ENCODE measurements at regions not wholly inside any gene's neighbourhood (a gene's known extent, or its start where the extent isn't known, plus 50 kb on each side); places are given as distances from the start of the nearest gene placed in this dataset.

DNA sequence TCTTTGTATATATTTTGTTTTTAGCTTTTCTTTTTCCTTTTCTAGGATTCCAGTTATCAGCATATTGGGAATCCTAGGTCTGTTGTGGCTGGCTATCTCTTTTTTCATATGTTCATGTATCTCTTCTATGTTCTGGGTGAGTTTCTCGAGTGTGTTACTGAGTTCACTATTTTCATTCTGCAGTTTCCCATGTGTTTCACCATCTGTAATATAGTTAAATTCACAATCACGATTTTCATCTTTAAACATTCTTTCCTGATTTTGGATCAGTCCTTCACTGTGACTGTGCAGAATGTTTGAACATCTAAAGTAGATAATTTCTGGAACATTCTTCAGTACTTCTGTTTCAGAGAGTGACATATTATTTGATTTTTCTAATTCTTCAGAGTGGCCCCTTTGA is 862.1 kb downstream of the OLFM4 start:
- TF ChIP-seq, protein P1, sequence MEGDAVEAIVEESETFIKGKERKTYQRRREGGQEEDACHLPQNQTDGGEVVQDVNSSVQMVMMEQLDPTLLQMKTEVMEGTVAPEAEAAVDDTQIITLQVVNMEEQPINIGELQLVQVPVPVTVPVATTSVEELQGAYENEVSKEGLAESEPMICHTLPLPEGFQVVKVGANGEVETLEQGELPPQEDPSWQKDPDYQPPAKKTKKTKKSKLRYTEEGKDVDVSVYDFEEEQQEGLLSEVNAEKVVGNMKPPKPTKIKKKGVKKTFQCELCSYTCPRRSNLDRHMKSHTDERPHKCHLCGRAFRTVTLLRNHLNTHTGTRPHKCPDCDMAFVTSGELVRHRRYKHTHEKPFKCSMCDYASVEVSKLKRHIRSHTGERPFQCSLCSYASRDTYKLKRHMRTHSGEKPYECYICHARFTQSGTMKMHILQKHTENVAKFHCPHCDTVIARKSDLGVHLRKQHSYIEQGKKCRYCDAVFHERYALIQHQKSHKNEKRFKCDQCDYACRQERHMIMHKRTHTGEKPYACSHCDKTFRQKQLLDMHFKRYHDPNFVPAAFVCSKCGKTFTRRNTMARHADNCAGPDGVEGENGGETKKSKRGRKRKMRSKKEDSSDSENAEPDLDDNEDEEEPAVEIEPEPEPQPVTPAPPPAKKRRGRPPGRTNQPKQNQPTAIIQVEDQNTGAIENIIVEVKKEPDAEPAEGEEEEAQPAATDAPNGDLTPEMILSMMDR (IDR thresholded peaks at IDR 0.05; ENCODE audit: unreplicated experiment), result no peak
- Mint-ChIP-seq H3K27me3 (no peaks in the 10 kb centered on the region), H3K4me3 (ENCODE audit: low read depth) (no peak overlapping the region), H3K4me1 (ENCODE audit: low read depth) (no peaks in the 10 kb centered on the region), H3K36me3 (ENCODE audit: insufficient read depth) (no peaks in the 10 kb centered on the region), H3K27ac (no peak overlapping the region), H3K9me3 (ENCODE audit: low read depth) (no peaks in the 10 kb centered on the region)
- no peak for DNase-seq (ENCODE audit: low spot score, unreplicated experiment)

DNA sequence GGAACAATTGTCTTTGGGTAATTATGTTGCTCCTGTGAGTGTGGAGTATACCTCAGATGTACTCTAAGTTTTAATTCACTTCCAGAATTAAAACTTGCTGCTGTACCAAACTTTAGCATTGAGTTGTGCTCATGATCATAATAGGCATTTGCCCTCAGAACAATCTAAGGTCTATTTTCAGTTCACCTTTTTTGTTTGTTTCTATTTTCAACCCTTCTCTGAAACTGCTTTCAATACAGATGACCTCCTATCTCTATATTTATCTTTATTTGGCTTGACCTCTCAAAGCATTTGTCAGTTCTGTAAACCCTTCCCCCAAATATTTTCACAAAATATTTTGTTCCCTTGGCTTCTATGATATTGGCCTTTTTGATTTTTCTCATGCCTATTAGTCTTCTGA is 873.0 kb downstream of the OLFM4 start:
- TF ChIP-seq, protein P1 (IDR thresholded peaks at IDR 0.05; ENCODE audit: unreplicated experiment), result no peak
- peaks cover 4% of the 10 kb centered on the region for H3K9me3 Mint-ChIP-seq (ENCODE audit: low read depth)

DNA sequence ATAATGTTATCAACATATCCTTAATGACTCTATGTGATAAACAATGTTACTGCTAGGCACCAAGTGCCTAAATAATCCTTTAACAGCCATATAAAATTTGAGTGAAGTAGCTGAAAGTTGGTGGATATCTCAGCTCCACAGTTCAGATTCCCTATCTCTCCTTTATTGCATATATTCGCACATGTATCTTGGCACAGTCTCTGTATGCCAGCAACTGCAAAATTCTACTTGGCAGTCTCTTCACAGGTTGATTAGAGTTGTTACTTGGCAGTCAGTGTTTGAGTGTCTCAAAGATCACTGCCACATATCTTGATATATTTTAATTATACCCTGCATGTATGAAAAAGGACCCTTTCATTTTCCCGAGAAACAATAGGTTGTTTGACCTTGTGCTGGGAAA is 879.3 kb downstream of the OLFM4 start:
- Mint-ChIP-seq H3K4me1 (ENCODE audit: low read depth) (no peaks in the 10 kb centered on the region), H3K4me3 (ENCODE audit: low read depth) (no peak overlapping the region), H3K36me3 (ENCODE audit: insufficient read depth) (no peaks in the 10 kb centered on the region), H3K27me3 (no peaks in the 10 kb centered on the region), H3K9me3 (ENCODE audit: low read depth) (no peaks in the 10 kb centered on the region), H3K27ac (no peak overlapping the region)
- TF ChIP-seq, protein P1 (IDR thresholded peaks at IDR 0.05; ENCODE audit: unreplicated experiment), result no peak
- no peak for DNase-seq (ENCODE audit: low spot score, unreplicated experiment)

More for the DNA sequence above, 873.0 kb downstream of the OLFM4 start:
- Mint-ChIP-seq H3K36me3 (ENCODE audit: insufficient read depth) (no peaks in the 10 kb centered on the region), H3K4me3 (ENCODE audit: low read depth) (no peak overlapping the region), H3K27me3 (no peaks in the 10 kb centered on the region), H3K27ac (no peak overlapping the region), H3K4me1 (ENCODE audit: low read depth) (peaks cover 2% of the 10 kb centered on the region)
- DNase-seq (ENCODE audit: low spot score, unreplicated experiment), result no peak

DNA sequence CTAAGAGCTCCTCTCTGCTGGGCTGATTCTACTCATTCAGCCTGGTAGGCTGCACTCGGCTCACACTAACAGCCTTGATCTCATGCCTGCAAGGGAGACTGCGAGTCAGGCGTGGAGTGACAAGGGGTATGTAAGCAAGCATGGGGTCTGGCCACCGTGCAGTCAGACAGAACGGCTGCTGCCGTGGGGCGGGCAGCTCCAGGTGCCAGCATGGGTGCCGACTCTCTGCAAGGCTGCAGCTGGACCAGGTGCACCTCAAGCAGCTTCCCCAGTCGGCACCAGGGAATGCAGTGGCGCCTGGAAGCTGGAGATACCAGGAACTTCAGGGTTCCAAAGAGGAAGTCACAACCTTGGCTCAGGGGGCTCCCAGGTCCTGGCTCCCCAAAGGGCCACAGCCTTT is 892.3 kb downstream of the OLFM4 start:
- TF ChIP-seq, protein P1 (IDR thresholded peaks at IDR 0.05; ENCODE audit: unreplicated experiment), result no peak
- DNase-seq (ENCODE audit: low spot score, unreplicated experiment), result no peak
- Mint-ChIP-seq H3K9me3 (ENCODE audit: low read depth) (no peaks in the 10 kb centered on the region), H3K36me3 (ENCODE audit: insufficient read depth) (no peaks in the 10 kb centered on the region), H3K27ac (no peak overlapping the region), H3K27me3 (no peaks in the 10 kb centered on the region), H3K4me3 (ENCODE audit: low read depth) (no peak overlapping the region), H3K4me1 (ENCODE audit: low read depth) (no peaks in the 10 kb centered on the region)

DNA sequence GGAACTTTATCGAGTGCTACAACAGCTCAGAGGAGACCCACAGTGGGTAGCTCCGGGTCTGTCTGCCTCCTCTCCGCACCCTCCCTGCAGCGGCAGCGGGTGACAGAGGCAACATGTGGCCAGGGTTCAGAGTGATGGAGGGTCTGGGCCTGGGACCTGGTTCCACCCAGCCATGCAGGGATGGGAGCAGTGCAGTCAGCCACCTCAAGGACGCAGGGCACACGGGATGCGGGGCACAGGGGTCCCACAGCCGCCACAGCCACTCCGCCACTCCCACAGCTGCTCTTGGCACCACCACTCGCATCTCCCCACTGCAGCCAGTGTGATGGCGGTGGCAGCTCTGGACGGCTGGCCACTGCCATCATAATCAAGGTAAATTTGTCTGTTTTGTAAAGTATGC is 892.9 kb downstream of the OLFM4 start:
- H3K9me3 Mint-ChIP-seq (ENCODE audit: low read depth), result no peaks in the 10 kb centered on the region
- H3K27me3 Mint-ChIP-seq, result no peaks in the 10 kb centered on the region
- no peak overlapping the region for H3K4me3 Mint-ChIP-seq (ENCODE audit: low read depth)
- TF ChIP-seq, protein P1 (IDR thresholded peaks at IDR 0.05; ENCODE audit: unreplicated experiment), result no peak
- H3K27ac Mint-ChIP-seq, result no peak overlapping the region
- no peaks in the 10 kb centered on the region for H3K4me1 Mint-ChIP-seq (ENCODE audit: low read depth)
- no peaks in the 10 kb centered on the region for H3K36me3 Mint-ChIP-seq (ENCODE audit: insufficient read depth)
- DNase-seq (ENCODE audit: low spot score, unreplicated experiment), result no peak
